GM19351 (cell line): ENCODE measurements at regions not wholly inside any gene's neighbourhood (a gene's known extent, or its start where the extent isn't known, plus 50 kb on each side); places are given as distances from the start of the nearest gene placed in this dataset.
A peak's percentile ranks its signal among the peaks of the same experiment; 100 is the strongest.

Experiments
- ATAC-seq: cut with Tn5 transposase; IDR thresholded peaks from one replicate; pipeline ENCODE4 v1.9.1; 2021; ENCODE audit warnings: mild to moderate bottlenecking, moderate library complexity; ENCODE audit not compliant: unreplicated experiment

DNA sequence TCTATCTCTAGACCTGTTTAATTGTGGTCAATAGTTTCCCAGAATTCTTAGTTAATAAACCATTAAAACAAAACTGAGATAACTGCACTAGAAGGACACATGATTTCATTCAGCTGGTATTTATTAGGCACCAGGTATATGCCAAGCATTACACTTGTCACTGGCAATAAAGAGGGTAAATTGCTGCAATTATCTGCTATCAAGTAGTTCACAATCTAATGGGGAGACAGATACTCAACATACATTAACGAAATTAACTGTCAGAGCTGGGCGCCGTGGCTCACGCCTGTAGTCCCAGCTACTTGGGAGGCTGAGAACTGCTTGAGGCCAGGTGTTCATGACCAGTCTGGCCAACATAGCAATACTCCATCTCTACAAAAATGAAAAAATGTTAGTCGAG, 71.7 kb upstream of the WIPF1 start:
- no peak for ATAC-seq

- ATAC-seq = no peak
These were observed 70.5 kb upstream of the WIPF1 start for GRCh38 chr2:174668075-174668474.

DNA sequence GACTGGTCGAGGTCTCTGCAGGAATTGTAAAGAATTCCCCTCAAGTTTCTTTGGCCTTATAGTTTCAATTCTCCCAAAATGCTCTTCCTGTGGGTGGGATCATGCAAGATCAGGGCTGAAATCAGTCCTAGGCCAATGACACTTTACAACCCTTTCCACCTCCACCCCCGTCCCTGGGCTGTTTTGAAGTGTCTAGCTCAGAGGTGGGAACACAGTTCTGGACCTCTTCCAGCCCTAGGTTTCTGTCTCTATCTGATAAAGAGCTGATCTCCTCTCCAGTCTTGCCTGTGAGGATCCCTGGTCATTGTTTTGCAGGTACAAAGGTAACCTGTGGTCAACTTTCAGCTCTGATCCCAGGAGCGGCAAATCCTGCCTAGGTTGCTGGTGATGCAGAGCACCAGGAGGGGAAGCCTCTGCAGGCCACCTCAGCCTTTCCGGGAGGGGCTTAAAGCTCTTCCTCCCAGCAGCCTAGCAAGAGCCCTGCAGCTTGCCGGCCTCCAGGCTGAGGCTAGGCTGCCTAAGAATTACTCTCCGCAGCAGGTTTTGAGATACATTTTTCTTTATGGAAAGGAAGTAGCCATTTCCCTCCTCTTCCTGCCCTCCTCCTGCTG, 69.8 kb upstream of the WIPF1 start:
- ATAC-seq = no peak

- ATAC-seq = no peak
These were observed 69.2 kb upstream of the WIPF1 start for GRCh38 chr2:174666845-174667244.

GRCh38 chr2:174666312-174666711, 68.7 kb upstream of the WIPF1 start:
- ATAC-seq = no peak

DNA sequence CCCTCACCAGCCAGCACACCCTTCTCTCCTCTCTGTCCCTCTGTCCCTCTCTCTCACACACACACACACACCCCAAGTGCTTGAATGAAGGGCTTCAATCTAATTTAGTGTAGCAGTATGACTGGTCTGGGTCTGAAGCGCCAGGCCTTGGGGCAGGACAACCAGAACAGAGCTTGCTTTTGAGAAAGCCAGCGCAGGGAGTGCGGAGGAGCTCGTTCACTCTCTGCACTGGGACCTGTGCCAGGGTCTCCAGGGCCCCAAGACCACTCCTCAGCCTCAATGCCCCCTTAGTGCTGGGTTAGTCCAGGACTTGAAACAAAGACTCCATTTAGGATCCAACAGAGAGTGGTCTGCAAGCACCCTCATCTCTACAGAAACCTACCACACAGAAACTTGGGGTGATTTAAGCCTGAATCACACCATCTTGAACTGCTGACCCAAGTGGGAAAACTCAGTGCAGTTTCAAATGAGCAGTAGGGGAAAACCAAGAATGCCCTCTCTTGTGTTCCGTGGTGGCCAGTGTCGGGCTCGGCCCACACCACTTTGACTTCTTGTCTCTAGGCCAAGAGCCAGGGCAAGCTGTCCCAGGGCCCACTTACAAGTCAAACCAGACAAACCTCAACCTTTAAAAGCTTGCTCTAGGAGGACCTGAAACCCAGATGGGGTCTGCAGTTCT, 66.6 kb upstream of the WIPF1 start:
- ATAC-seq = no peak

DNA sequence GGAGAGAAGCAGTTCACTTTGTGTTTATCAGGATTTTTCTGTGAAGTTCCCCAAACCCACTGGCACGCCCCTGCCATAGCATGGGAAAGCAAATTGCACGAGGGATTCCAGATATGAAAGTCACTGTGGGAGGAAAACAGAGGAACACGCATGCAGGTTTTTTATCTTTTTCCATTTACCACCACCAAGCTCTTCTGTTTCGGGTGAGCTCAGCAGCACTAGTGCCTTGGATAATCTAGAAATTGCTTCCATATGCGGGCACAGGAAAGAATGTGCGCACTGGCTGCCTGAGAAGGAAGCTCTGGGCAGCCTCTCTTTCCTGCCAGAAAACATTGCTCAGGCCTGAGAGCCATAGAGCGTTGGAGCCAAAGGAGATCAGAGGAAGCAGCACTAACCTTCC, 65.9 kb upstream of the WIPF1 start:
- ATAC-seq = no peak

GRCh38 chr2:174662859-174663258, 65.3 kb upstream of the WIPF1 start:
- no peak for ATAC-seq

- ATAC-seq = no peak
These were observed 64.9 kb upstream of the WIPF1 start for GRCh38 chr2:174662459-174662858.

- ATAC-seq = no peak
These were observed 63.5 kb upstream of the WIPF1 start for GRCh38 chr2:174660984-174661675.

DNA sequence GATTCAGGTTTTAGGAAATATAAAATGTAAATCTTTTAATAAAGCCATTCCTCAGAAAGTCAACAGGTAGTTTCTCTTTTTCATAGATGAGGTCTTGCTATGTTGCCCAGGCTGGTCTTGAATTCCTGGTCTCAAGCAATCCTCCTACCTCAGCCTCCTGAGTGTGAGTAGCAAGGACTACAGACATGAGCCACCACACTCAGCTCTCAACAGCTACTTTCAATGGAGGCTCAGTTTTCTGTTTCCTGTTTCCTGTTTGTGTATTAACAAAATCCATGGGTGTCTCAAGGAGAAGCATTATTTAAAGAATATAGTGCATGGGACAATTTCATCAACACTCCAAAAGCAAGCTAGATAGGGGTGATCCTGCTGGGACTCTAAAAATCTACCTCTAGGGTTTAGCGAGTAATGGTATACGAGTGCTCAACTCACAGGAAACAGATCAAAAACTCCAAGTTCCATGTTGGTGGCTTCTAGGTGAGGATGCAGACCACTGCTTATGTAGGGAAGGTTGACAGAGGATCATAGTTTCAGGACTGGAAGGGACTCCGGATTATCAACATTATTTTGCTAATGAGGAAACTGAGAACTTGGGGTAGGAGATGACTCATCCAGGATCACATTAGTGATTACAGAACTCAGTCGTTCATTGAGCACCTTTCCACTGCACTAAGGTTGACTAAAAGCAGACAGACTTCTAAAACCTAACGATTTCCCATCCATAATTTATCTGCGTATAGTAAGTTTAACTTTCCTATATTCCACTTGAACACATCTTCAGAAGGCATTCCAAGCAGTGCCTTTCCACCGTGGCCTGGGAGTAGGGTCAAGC, 61.7 kb upstream of the WIPF1 start:
- peak; percentile 53 for ATAC-seq

- ATAC-seq = no peak
These were observed 59.1 kb upstream of the WIPF1 start for GRCh38 chr2:174656676-174657176.

DNA sequence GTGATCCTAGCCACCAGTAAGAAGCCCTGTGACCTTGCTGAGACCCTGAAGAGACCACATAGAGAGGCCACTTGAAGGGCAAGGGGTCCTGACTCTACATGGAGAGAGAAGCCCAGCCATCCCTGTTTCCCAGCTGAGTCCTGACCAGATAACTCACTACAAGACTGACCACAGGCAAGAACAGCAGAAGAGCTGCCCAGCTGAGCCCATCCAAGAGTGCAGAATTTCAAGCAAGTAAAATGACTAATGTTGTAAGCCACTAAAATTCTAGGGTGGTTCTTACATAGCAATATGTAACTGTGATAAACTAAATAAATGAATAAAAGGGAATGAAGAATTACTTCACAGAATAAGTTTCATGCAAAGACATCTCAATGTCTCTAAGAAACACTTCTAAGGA, 58.4 kb upstream of the WIPF1 start:
- no peak for ATAC-seq

DNA sequence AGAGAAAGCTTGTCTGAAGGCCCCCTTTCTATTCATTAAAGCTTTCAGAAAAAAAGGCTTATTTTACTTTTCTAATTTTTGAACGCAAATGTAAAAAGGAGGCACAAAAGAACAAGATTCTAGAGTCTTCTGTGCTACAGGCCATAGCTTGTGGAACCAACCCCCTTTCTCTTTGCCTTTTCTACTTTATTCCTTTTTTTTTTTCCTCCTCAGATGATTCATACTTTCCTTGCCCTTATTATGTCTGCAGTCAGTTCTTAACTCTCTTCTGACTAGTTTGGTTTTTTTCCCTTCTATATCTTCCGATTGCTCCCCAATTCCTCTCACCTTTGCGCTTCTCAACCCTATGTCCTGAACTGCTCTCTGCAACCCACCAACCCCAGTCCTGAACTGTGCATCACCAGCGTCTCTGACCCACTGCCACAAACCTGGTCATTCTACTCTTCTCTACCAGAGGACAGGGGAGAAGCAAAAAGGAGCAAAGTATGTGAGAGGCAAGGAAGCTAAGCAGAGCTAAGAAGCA, 56.9 kb upstream of the WIPF1 start:
- no peak for ATAC-seq

- ATAC-seq = no peak
These were observed 51.3 kb upstream of the WIPF1 start for GRCh38 chr2:174648896-174649295.
